Naive B cell (primary cell): ENCODE measurements at regions not wholly inside any gene's neighbourhood (a gene's known extent, or its start where the extent isn't known, plus 50 kb on each side); places are given as distances from the start of the nearest gene placed in this dataset.

Source experiments
- ATAC-seq, 2 donors: fragments of 150-1000 bp; cut with Tn5 transposase; 2 replicates each; pipeline ENCODE4 v1.10.0; 2021; ENCODE audit warnings: low read depth in 2 of 2, mild to moderate bottlenecking in 2 of 2, moderate library complexity in 2 of 2
- DNase-seq: peaks from one replicate; pipeline ENCODE4 v3.0.0; 2022
- H3K27ac Mint-ChIP-seq, 6 donors: one replicate each; pipeline ENCODE4 v1.8.0; 2020 to 2022; ENCODE audit warnings: mild to moderate bottlenecking in 6 of 6, mixed read lengths in 6 of 6, moderate library complexity in 5 of 6, inconsistent platforms in 2 of 6
- H3K27me3 Mint-ChIP-seq, 3 donors: one replicate each; pipeline ENCODE4 v1.8.0; 2021 to 2022; ENCODE audit warnings: mixed read lengths in 3 of 3, mild to moderate bottlenecking in 1 of 3
- H3K36me3 Mint-ChIP-seq, 2 donors: one replicate each; pipeline ENCODE4 v1.8.0; 2020 to 2022; ENCODE audit warnings: mixed read lengths in 2 of 2, inconsistent platforms in 1 of 2, mild to moderate bottlenecking in 1 of 2
- H3K4me1 Mint-ChIP-seq, 3 donors: one replicate each; pipeline ENCODE4 v1.8.0; 2020 to 2022; ENCODE audit warnings: mixed read lengths in 3 of 3, inconsistent platforms in 1 of 3, mild to moderate bottlenecking in 1 of 3, moderate library complexity in 1 of 3
- H3K4me3 Mint-ChIP-seq, 8 donors: one replicate each; pipeline ENCODE4 v1.8.0; 2020 to 2022; ENCODE audit warnings: mild to moderate bottlenecking in 8 of 8, mixed read lengths in 8 of 8, moderate library complexity in 8 of 8, inconsistent platforms in 2 of 8
- H3K9me3 Mint-ChIP-seq, 7 donors: one replicate each; pipeline ENCODE4 v1.8.0; 2020 to 2022; ENCODE audit warnings: mixed read lengths in 7 of 7, mild to moderate bottlenecking in 5 of 7, inconsistent platforms in 2 of 7, moderate library complexity in 1 of 7

GRCh38 chr3:107308716-107309115, 68.5 kb upstream of the CCDC54 start:
- Mint-ChIP-seq H3K9me3 (no peaks in the 10 kb centered on the region), H3K4me3 (no peak overlapping the region), H3K36me3 (no peaks in the 10 kb centered on the region), H3K27me3 (peaks cover 0 to 10% (median 1%) of the 10 kb centered on the region in 3 donors), H3K27ac (no peak overlapping the region), H3K4me1 (no peaks in the 10 kb centered on the region)
- ATAC-seq: no peak
- DNase-seq: no peak

GRCh38 chr3:107309312-107309711, 67.9 kb upstream of the CCDC54 start:
- no peak overlapping the region for H3K4me3 Mint-ChIP-seq
- no peaks in the 10 kb centered on the region for H3K9me3 Mint-ChIP-seq
- DNase-seq (no peak), ATAC-seq (no peak)
- no peaks in the 10 kb centered on the region for H3K36me3 Mint-ChIP-seq
- no peak overlapping the region for H3K27ac Mint-ChIP-seq
- H3K27me3 Mint-ChIP-seq: peaks cover 0 to 16% (median 7%) of the 10 kb centered on the region in 3 donors
- H3K4me1 Mint-ChIP-seq: no peaks in the 10 kb centered on the region

- no peak for DNase-seq
- ATAC-seq: no peak
- Mint-ChIP-seq H3K4me3 (no peak overlapping the region), H3K4me1 (no peaks in the 10 kb centered on the region), H3K27me3 (peaks cover 10 to 44% (median 38%) of the 10 kb centered on the region in 3 donors), H3K27ac (no peak overlapping the region), H3K9me3 (no peaks in the 10 kb centered on the region), H3K36me3 (no peaks in the 10 kb centered on the region)
Observed at GRCh38 chr3:107313711-107314110, 63.5 kb upstream of the CCDC54 start.

GRCh38 chr3:107315141-107315540, 62.1 kb upstream of the CCDC54 start:
- Mint-ChIP-seq H3K27me3 (peaks cover 10 to 44% (median 38%) of the 10 kb centered on the region in 3 donors), H3K9me3 (no peaks in the 10 kb centered on the region), H3K4me1 (no peaks in the 10 kb centered on the region), H3K36me3 (no peaks in the 10 kb centered on the region), H3K4me3 (no peak overlapping the region), H3K27ac (no peak overlapping the region)
- DNase-seq (no peak), ATAC-seq (no peak)

GRCh38 chr3:107323723-107324122, 53.5 kb upstream of the CCDC54 start:
- Mint-ChIP-seq H3K9me3 (no peaks in the 10 kb centered on the region), H3K4me3 (no peak overlapping the region), H3K36me3 (no peaks in the 10 kb centered on the region), H3K4me1 (no peaks in the 10 kb centered on the region), H3K27me3 (peaks cover 0 to 11% (median 5%) of the 10 kb centered on the region in 3 donors), H3K27ac (no peak overlapping the region)
- DNase-seq (no peak), ATAC-seq (no peak)

GRCh38 chr3:107325446-107325845, 51.8 kb upstream of the CCDC54 start:
- ATAC-seq (no peak), DNase-seq (no peak)
- Mint-ChIP-seq H3K4me1 (peaks cover 0 to 2% (median 0%) of the 10 kb centered on the region in 3 donors), H3K36me3 (no peaks in the 10 kb centered on the region), H3K9me3 (no peaks in the 10 kb centered on the region), H3K27me3 (peaks cover 0 to 11% (median 5%) of the 10 kb centered on the region in 3 donors), H3K27ac (peak overlapping the region in 1 of 6 donors; percentile 21), H3K4me3 (no peak overlapping the region)
